Embryonic facial prominence (tissue), 1 donor: ENCODE measurements at regions not wholly inside any gene's neighbourhood (a gene's known extent, or its start where the extent isn't known, plus 50 kb on each side); places are given as distances from the start of the nearest gene placed in this dataset.

Experiments
- DNase-seq: peaks from one replicate; pipeline ENCODE4 v3.0.0-alpha.2; 2016; ENCODE audit errors: extremely low spot score

GRCh38 chr13:73351730-73352129 lies 292.9 kb downstream of the KLF5 start:
- no peak for DNase-seq

DNA sequence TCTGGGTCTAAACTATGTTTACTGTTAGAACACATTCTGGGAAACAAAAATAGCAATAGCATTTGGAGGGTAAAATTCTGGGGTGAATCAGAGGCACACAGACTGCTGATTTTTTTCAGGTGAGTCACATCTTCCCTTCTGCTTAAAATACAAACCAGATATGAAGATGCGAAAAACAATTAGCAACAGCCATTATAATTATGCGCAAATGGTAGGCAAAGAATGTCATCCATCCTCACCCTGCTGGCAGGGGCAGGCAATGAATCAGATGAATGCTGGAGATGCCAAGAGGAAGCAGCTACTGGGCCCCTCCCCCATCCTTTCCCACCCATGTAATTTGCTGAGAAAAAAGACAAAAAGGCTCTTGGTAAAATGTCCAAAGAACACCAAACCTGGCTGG lies 282.9 kb downstream of the KLF5 start:
- no peak for DNase-seq

DNA sequence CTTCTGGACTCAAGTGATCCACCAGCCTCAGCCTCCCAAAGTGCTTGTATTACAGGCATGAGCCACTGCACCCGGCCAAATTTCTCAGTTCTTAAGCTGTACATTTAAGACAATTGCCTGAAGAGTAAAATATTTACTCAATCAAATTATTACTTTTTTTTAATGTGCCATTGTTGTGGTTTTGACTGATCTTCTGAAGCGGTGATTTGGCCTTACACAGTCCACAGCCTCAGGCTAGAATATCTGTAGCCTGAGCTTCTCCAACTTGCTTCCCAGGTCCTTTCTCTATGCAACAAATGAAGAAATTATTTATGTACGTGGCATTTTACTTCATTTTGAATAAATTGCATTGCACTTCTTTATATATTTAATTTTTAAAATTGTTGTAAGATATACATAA lies 281.3 kb downstream of the KLF5 start:
- no peak for DNase-seq

DNA sequence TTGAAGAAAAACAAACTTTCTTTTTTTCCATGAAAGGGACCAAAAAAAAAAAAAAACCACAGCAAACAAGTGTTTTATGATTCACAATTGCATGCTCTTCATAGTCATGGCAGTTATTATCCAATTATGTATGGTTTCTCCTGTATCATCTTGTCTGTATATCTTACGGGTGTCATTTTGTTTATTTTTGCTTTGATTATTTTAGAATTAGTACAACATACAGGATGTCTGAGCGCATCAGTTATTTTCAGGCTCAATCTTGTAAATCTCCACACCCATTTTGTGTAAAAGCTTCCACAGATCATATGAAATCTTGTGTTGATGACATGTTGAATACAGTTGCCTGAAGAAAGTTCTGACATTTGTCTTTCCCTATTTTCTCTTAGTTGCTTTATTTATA lies 280.3 kb downstream of the KLF5 start:
- DNase-seq, result no peak

DNA sequence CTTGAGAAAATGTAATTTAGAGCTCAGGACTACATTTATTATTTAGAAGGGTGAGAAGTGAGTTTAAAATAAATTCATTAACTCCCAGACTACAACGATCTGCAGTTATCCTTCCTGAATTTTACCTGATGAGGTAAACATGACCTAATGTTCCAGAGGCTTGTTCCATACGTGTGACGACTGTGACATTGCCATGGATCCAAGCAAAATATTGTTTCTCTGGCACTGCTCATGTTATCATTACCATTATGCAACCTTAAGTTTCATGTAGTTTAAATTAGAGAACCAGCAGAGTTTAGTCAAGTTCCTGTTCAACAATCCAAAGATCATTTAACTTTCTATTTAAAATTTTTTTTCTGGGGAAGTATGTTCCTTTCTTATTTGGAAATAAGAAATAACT lies 279.6 kb downstream of the KLF5 start:
- no peak for DNase-seq

GRCh38 chr13:73337532-73337931 lies 278.7 kb downstream of the KLF5 start:
- no peak for DNase-seq

- DNase-seq, result no peak
Measured at GRCh38 chr13:73336773-73337172, 278.0 kb downstream of the KLF5 start.

DNA sequence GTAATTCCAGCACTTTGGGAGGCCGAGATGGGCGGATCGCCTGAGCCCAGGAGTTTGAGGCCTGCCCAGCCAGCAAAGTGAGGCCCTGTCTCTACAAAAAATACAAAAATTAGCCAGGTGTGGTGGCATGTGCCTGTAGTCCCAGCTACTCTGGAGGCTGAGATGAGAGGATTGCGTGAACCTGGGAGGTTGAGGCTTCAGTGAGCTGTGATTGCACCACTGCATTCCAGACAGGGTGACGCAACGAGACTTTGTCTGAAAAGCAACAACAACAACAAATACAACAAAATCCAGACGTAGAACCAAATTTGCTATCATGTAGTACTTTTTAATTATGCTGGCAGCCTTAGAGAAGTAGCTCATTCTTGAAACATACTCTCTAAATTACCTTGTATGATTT lies 277.1 kb downstream of the KLF5 start:
- no peak for DNase-seq

- no peak for DNase-seq
Measured at GRCh38 chr13:73335210-73335609, 276.4 kb downstream of the KLF5 start.

DNA sequence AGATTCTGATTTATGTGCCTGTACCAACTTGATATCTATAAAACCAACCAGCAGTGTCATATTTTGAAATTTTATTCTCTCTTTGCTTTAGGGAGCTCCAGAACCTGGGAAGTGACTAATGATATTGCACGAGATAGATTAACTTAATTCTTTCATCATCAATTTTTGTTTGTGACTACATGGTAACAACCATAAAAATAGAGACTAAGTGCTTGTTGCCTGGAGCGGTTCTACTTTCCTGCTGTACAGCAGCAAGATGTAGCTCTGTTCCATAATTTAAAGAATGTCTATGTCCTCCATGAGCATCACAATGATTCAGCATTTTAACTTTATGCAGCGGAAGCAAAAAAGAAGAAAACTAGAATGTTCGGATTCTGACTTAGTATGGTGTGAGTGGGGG lies 275.6 kb downstream of the KLF5 start:
- DNase-seq, result no peak

DNA sequence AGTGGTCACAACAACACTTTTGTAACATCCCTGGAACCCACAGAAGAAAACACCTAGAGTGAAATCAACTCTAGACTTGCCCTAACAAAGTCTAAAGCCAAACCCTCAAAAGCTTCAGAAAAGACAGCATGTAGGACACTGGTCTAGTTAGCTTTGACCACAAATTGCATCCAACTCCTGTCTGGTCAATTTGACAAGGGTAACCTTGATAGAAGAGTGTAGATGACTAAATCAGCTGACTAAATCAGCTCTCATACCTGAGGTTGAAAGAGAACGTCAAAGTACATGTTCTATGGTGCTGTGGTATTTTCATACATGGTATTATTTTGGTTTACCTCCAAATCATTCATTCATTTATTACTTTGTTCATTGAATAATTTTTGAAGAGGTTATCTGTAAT lies 272.8 kb downstream of the KLF5 start:
- DNase-seq, result no peak

DNA sequence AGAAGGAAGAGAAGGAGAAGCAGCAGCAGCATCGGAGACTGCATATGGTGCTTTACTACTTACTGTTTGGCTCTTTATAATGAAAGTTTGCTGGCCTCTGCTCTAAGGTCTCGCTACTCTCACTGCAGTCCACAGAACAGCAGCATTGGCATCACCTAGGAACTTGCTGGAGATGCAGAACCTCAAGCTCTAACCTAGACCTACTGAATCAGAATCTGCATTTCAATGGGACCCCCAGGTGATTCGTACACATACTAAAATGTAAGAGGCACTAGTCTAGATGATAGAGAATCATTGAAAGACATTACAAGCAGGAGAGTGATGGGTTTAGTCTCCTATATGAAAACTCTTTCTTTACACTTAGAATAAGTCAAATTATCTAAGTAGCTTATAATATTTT lies 270.6 kb downstream of the KLF5 start:
- no peak for DNase-seq

- no peak for DNase-seq
Measured at GRCh38 chr13:73327579-73327978, 268.8 kb downstream of the KLF5 start.

DNA sequence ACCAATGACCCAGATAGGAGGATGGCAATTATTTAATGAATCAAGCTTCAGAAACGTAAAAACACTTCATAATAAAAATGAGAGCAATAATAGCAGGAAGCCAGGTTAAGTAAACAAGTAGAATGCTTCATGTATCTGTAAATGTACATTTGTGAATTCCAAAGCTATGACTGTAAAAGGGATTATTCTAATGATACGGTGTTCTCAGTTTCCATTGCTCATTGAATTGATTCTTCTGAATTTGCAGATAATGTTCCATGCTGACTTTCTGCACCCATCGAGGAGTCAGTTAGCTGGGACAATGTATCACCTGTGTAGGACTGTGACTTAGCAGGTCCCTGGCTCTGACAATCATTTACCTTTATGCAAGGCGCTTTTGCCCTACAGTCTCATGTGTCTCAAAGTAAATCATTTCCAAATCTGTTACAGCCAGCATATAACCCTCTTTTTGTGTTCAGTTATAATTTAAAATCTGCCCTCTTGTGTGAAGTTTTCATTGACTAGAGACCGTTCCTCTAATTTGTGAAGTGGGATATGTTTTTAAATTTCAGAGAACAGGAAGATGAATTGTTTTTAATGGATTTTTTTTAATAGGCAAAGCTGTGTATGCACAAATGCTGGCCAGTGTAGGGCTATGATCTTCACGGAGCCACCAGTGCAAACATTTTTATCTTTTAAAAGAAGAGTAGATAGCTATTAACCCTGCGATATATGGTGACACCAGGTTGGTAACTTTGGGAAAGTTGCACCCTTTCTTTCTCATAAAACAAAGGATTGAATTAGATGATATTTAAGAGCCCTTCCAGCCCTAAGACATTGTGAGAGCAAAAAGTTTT lies 267.1 kb downstream of the KLF5 start:
- DNase-seq, result no peak

DNA sequence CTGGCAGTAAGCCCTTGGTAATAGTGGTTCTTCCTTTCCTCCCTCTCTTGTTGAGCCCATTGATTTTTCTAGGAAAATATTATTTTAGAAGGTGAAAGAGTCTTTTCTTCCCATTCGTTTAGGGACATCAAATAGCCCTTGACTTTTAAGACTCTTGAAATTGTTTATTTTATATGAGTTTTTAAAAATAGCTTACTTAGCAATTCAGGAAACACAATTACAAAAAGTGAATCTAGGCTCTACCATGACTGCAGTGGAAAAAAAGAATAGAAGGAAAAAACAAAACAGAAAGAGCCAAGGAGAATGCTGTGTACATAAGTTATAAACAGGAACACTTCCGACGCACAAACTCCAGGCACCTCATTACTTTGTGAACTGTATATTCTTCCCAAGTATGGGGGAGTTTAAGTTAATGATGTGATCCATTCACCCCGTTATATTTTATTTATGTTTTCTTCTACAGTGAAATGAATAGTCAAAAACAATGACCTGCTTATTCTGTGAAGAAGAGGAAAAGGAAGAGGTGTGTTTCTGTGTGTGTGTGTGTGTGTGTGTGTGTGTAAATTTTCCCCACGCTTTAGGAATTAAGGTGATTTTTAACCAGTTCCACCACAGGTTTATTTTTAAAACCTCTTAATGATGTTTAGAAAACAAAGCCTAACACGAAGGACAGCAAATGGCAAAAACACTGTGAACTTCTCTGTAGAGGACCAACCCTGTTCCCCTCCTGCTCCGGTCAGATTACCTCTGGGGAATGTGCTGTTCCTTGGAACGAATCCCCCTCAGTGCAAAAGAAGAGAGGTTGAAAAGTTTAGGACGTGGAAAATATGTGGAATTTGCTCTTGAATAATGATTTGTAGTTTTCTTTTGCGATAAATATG lies 266.3 kb downstream of the KLF5 start:
- no peak for DNase-seq

DNA sequence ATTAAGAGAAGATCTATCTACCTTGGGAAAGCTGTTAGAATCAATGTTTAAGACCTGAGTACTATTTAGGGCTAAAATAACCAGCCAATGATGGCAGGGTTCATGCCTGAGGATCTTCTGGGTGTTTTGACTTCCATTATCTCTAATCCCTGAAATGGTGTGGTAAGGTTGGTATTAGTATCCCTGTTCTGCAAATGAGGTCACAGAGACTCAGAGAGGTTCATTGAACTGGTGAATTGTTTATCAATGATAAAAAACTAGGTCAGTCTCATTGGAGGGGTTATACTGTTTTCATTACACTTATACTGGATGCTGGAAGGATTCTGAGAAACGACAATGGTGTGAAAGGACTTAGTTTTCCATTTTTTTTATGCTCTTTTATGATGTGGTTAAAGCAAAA lies 264.8 kb downstream of the KLF5 start:
- no peak for DNase-seq

DNA sequence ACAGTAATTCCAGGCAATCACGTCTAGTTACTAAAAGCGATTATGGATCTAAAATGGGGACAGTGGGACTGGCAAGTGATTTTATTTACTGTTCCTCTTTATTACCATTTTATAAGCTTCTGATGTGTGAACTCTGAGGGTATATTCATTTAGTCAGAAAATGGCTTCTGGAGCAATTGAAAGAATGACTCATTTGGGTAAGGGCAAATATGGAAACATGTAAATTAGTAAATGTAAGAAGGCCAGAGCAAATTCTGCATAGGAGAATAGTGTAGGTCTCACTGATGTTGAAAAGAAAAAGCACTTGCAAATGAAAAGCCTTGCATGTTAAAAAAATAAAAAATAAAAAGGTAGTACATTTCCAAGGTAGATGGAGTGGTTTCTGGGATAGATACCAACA lies 262.2 kb downstream of the KLF5 start:
- DNase-seq, result no peak

DNA sequence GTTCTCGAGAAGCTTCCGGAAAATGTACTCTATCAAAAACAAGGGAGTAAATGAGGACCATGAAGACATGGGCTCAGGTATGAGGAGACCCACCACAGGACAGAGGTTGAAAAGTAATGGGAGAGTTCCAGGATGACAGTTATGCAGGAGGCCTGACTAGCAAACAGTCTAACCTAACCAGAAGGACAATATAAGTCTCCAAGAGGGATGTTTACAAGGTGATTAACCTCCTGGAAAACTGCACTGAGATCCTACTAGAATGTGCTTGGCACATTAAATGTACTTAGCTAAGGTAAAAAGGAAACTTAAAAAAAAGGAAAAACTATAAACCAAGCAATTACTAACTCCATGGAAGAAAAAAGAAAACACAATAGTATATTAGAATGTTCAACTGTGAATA lies 258.3 kb downstream of the KLF5 start:
- DNase-seq, result no peak

DNA sequence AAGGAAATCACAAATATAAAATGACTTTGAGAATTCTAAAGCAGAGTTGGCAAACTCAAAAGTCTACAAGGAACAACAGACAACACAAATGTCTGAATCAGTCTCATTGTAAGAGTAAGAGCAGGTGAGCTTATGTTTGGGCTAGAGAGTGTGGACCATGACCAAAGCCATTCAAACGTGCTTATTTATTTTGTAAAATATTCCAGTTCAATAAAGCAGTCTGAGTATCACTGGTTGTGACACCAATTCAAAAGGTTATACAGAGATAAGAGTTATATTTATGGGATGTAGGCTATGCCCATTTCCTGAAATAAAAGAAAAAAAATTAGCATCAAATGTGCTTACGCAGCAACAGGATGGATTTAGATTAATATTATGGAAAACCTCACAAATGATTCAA lies 251.6 kb downstream of the KLF5 start:
- no peak for DNase-seq

DNA sequence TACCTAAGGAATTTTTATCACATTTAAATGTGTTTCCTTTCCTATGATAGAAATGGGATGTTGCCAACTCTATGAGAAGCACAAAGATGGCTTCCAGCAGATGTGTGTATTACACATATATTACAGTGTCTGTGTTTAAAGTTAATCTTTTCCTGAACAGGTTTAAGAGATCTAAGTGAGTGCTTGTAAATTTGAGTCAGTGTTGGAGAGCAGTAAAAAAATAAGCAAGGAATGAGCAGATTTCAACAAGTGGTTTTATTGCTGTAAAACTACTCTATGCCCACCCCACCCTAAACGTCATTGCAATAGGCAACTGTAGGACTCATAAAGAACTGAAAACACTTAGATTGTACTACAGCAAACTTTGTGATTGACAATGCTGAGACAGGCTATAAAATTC lies 248.7 kb downstream of the KLF5 start:
- DNase-seq, result no peak

DNA sequence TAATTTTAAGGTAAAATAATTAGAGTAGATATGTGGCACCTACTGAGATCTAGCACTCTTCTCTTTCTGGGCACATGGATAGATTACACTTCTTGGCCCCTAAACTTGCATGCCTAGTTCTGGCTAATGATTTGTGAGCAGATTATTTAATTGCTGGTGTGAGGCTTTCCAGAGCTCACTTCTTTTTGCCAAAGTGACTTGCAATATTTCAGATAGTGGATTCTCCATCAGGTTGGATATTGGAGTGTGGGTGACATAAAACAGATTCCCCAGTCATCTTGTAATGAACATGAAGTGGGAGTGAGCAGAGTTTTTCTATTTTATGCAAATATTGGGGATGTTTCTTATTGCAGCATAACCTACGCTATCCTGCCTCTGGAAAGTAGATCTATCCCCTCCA lies 247.9 kb downstream of the KLF5 start:
- no peak for DNase-seq

GRCh38 chr13:73304442-73304841 lies 245.6 kb downstream of the KLF5 start:
- DNase-seq, result no peak

- no peak for DNase-seq
Measured at GRCh38 chr13:73303851-73304250, 245.0 kb downstream of the KLF5 start.
